K562 (cell line): ENCODE measurements at regions not wholly inside any gene's neighbourhood (a gene's known extent, or its start where the extent isn't known, plus 50 kb on each side); places are given as distances from the start of the nearest gene placed in this dataset.

ENCODE experiments used
- ATAC-seq: fragments of 200-7000 bp; cut with Tn5 transposase; 3 replicates; pipeline ENCODE4 v1.9.1; 2020; ENCODE audit warnings: moderate library complexity
- BruUV-seq: library from RNA; stranded (reverse); fragments of 400-500 nt; replicated peaks from 2 replicates; lab custom pipeline; 2021; lab: Mats Ljungman, UMichigan
- CTCF ChIA-PET: fragments of 300-600 bp; formaldehyde crosslinking; extraction: SDS; loops from one replicate; lab custom pipeline; 2021; ENCODE audit warnings: low intra/inter-chr PET ratio; lab: Yijun Ruan, JAX
- POLR2A ChIA-PET: fragments of 300-600, 350-650 bp; sonication (Branson Sonifier 250); formaldehyde crosslinking; extraction: SDS; loops from one replicate; lab custom pipeline; 2021; ENCODE audit warnings: antibody characterized with exemption, inconsistent platforms; lab: Yijun Ruan, JAX
- DNase-seq, 4 experiments: peaks; one replicate each; pipeline versions ENCODE4 v3.0.0 to v3.0.0-alpha.2; 2011 to 2018; ENCODE audit warnings: low spot score in 3 of 4, mixed read lengths in 3 of 4; ENCODE audit errors: extremely low read depth in 1 of 4
- FAIRE-seq: peaks from 2 replicates; lab custom pipeline; 2011; peaks lifted over from hg19 to GRCh38; lab: Jason Lieb, UNC
- H2AFZ ChIP-seq: 2 replicates; pipeline ENCODE4 v1.6.0; 2011; ENCODE audit warnings: low read depth, low read length, control low read depth, inconsistent platforms
- H3K27ac ChIP-seq: fragments of 200-600 bp; 3 replicates; pipeline ENCODE4 v1.8.0; 2011; ENCODE audit warnings: low read depth, mild to moderate bottlenecking, control low read depth, inconsistent platforms, low read length, moderate library complexity, mixed read lengths; ENCODE audit errors: extremely low read depth
- H3K27me3 ChIP-seq, 2 experiments: fragments of 300-600 bp in 1 of 2; 2 replicates in 1 of 2; 3 replicates in 1 of 2; pipeline versions ENCODE4 v1.6.0 to v1.8.0; 2011; ENCODE audit warnings: inconsistent platforms in 2 of 2, low read length in 2 of 2, mild to moderate bottlenecking in 1 of 2, mixed read lengths in 1 of 2, moderate library complexity in 1 of 2; ENCODE audit not compliant: control insufficient read depth in 2 of 2, insufficient read depth in 2 of 2
- H3K36me3 ChIP-seq: fragments of 300-600 bp; 3 replicates; pipeline ENCODE4 v1.8.0; 2011; ENCODE audit warnings: mild to moderate bottlenecking, low read length, inconsistent platforms; ENCODE audit not compliant: control insufficient read depth, insufficient read depth
- H3K4me1 ChIP-seq, 2 experiments: fragments of 200-600 bp in 1 of 2; replicated peaks in 1 of 2; 2 replicates in 1 of 2; 3 replicates in 1 of 2; pipeline versions ENCODE4 v1.5.1 to v1.8.0; 2011; ENCODE audit warnings: inconsistent platforms in 2 of 2, low read length in 2 of 2, mild to moderate bottlenecking in 1 of 2, mixed read lengths in 1 of 2, moderate library complexity in 1 of 2; ENCODE audit not compliant: control insufficient read depth in 2 of 2, insufficient read depth in 2 of 2
- H3K4me2 ChIP-seq: 2 replicates; pipeline ENCODE4 v1.6.1; 2011; ENCODE audit warnings: low read length, control low read depth, inconsistent platforms, mixed read lengths; ENCODE audit not compliant: insufficient read depth
- H3K4me3 ChIP-seq: fragments of 200-600 bp; sonication (generic), shearing (Covaris generic); 2 replicates; pipeline ENCODE4 v1.5.1; 2016; ENCODE audit warnings: control low read depth, inconsistent platforms
- H3K79me2 ChIP-seq: fragments of 200-600 bp; 3 replicates; pipeline ENCODE4 v1.8.0; 2011; ENCODE audit warnings: low read length, inconsistent platforms; ENCODE audit not compliant: control insufficient read depth, insufficient read depth
- H3K9ac ChIP-seq, 2 experiments: 2 replicates each; pipeline versions ENCODE4 v1.6.0 to v1.6.1; 2011; ENCODE audit warnings: low read depth in 2 of 2, low read length in 2 of 2, control low read depth in 1 of 2, inconsistent platforms in 1 of 2, mild to moderate bottlenecking in 1 of 2, mixed read lengths in 1 of 2; ENCODE audit not compliant: insufficient read depth in 1 of 2
- H3K9me1 ChIP-seq: one replicate; pipeline ENCODE4 v1.6.0; 2011; ENCODE audit warnings: inconsistent platforms, mild to moderate bottlenecking, low read length, moderate library complexity; ENCODE audit not compliant: control insufficient read depth, insufficient read depth
- H3K9me3 ChIP-seq: replicated peaks from 2 replicates; pipeline ENCODE4 v1.5.1; 2011; ENCODE audit warnings: low read depth, low read length, inconsistent platforms; ENCODE audit not compliant: control insufficient read depth, insufficient read depth
- H4K20me1 ChIP-seq: replicated peaks from 2 replicates; pipeline ENCODE4 v1.6.1; 2011; ENCODE audit warnings: low read length, inconsistent platforms, mixed read lengths; ENCODE audit not compliant: control insufficient read depth, insufficient read depth
- ARID1B ChIP-seq: fragments of 450-650 bp; IDR thresholded peaks from 2 replicates; pipeline ENCODE4 v1.6.1; 2016; ENCODE audit warnings: antibody characterized with exemption, mild to moderate bottlenecking, inconsistent platforms
- BCLAF1 ChIP-seq, 2 experiments: fragments of 450-650 bp in 1 of 2; IDR thresholded peaks; 2 replicates each; pipeline ENCODE4 v1.6.1; 2011 to 2017; ENCODE audit warnings: low read depth in 2 of 2, antibody characterized with exemption in 1 of 2, borderline replicate concordance in 1 of 2, low read length in 1 of 2, mild to moderate bottlenecking in 1 of 2, mixed read lengths in 1 of 2; ENCODE audit not compliant: control insufficient read depth in 1 of 2
- CBFA2T2 ChIP-seq: fragments of 450-650 bp; conservative IDR thresholded peaks from 2 replicates; pipeline ENCODE4 v1.6.1; 2017; ENCODE audit warnings: mild to moderate bottlenecking
- CBFA2T3 ChIP-seq: fragments of 450-650 bp; IDR thresholded peaks from 2 replicates; pipeline ENCODE4 v1.6.1; 2017
- CHAMP1 ChIP-seq: fragments of 450-650 bp; IDR thresholded peaks from 2 replicates; pipeline ENCODE4 v1.6.1; 2016; ENCODE audit warnings: mild to moderate bottlenecking
- KDM1A ChIP-seq, 2 experiments: fragments of 450-650 bp; IDR thresholded peaks; 2 replicates each; pipeline ENCODE4 v1.6.1; 2016; ENCODE audit warnings: mild to moderate bottlenecking in 2 of 2
- KLF16 ChIP-seq: IDR thresholded peaks from 2 replicates; pipeline ENCODE4 v1.6.1; 2016; ENCODE audit warnings: antibody characterized with exemption
- MLX ChIP-seq, 2 experiments: fragments of 450-650 bp in 1 of 2; sonication (generic) in 1 of 2; formaldehyde crosslinking; conservative IDR thresholded peaks; 2 replicates each; pipeline versions ENCODE4 v1.4.0 to v1.8.1; 2020 to 2022; ENCODE audit warnings: mild to moderate bottlenecking in 1 of 2, missing genetic modification reagents in 1 of 2
- NFIC ChIP-seq: fragments of 450-650 bp; IDR thresholded peaks from 2 replicates; pipeline ENCODE4 v1.6.1; 2017; ENCODE audit warnings: mild to moderate bottlenecking, inconsistent platforms
- PHF8 ChIP-seq: fragments of 200-600 bp; sonication (generic); IDR thresholded peaks from 2 replicates; pipeline ENCODE4 v1.6.1; 2012; ENCODE audit warnings: mixed run types, mild to moderate bottlenecking, inconsistent platforms, low read length, moderate library complexity, borderline replicate concordance
- POLR2AphosphoS5 ChIP-seq: IDR thresholded peaks from 2 replicates; pipeline ENCODE4 v1.6.1; 2011; ENCODE audit warnings: mild to moderate bottlenecking, low read depth, low read length, moderate library complexity; ENCODE audit not compliant: control insufficient read depth, insufficient read depth
- RBM17 ChIP-seq: fragments of 200-400 bp; formaldehyde crosslinking; IDR thresholded peaks from 2 replicates; pipeline ENCODE4 v1.6.1; 2017; ENCODE audit warnings: low read depth, mild to moderate bottlenecking, low read length, borderline replicate concordance
- SMARCA4 ChIP-seq: fragments of 450-650 bp; IDR thresholded peaks from 2 replicates; pipeline ENCODE4 v1.6.1; 2016
- TAL1 ChIP-seq: fragments of 450-650 bp; IDR thresholded peaks from 2 replicates; pipeline ENCODE4 v1.6.1; 2016; ENCODE audit warnings: mild to moderate bottlenecking
- TEAD4 ChIP-seq, 2 experiments: sonication (generic) in 1 of 2; formaldehyde crosslinking in 1 of 2; IDR thresholded peaks; 2 replicates each; pipeline versions ENCODE4 v1.6.1 to v1.8.0; 2012 to 2022; ENCODE audit warnings: borderline replicate concordance in 1 of 2, inconsistent platforms in 1 of 2, low read length in 1 of 2, mild to moderate bottlenecking in 1 of 2, missing genetic modification reagents in 1 of 2
- WGBS: fragments of 100-300 bp; shearing (Covaris generic); methylation state at CpG from one replicate; pipeline ENCODE4 v1.1.6; 2016; ENCODE audit warnings: low coverage, mixed read lengths; ENCODE audit not compliant: insufficient coverage; ENCODE audit errors: missing lambda C conversion rate; 5-methylcytosine and 5-hydroxymethylcytosine counted together
- in situ Hi-C: fragments of 300-500 bp; cut with MboI; formaldehyde crosslinking; loops from 4 replicates; pipeline ENCODE4 v1.15.0; 2018; ENCODE audit warnings: inconsistent platforms, mixed read lengths
- intact Hi-C: fragments of 100-400 bp; cut with micrococcal nuclease; formaldehyde crosslinking; loops from 2 replicates; pipeline ENCODE4 v1.14.2; 2022

- TF ChIP-seq BCLAF1 (IDR thresholded peaks at IDR 0.05; ENCODE audit: borderline replicate concordance in 1 of 2, control insufficient read depth in 1 of 2, low read depth in 2 of 2, low read length in 1 of 2) (no peak), CBFA2T3 (peak; percentile 54)
Observed at GRCh38 chr6:28675600-28675999, 149.9 kb downstream of the GPX5 start (continued).

GRCh38 chr6:28682542-28682941 lies 156.9 kb downstream of the GPX5 start:
- no TSS peak for BruUV-seq
- intact Hi-C loops (loop anchor here (5.0 to 10.0 kb wide), 3 partner anchors 100 to 325 kb away; no protein-coding TSS in a partner anchor), in situ Hi-C loops (loop anchor here (5.0 kb wide), 2 partner anchors 145 to 190 kb away; no protein-coding TSS in a partner anchor)
- H3K9ac ChIP-seq, result peak overlapping the region in 1 of 2 experiments; percentile 61; a peak in 1 of 4 replicates
- 4% methylated on average over 3 of the region's 3 CpGs for WGBS
- ChIA-PET CTCF (no interaction called here), POLR2A (no interaction called here)
- H4K20me1 ChIP-seq, result no peaks in the 10 kb centered on the region
- peaks cover 0 to 35% of the 10 kb centered on the region in 2 experiments for H3K4me1 ChIP-seq
- no peaks in the 10 kb centered on the region for H3K9me1 ChIP-seq
- no peak for FAIRE-seq
- peak overlapping the region; percentile 43; the same call in 2 of the 3 replicates for H3K27ac ChIP-seq
- ATAC-seq, result peak; percentile 25
- peak overlapping the region; percentile 54; the same call in 1 of the 2 replicates for H3K4me2 ChIP-seq
- peak in 1 of 4 experiments; percentile 83 for DNase-seq
- no peaks in the 10 kb centered on the region for H3K27me3 ChIP-seq
- H2AFZ ChIP-seq, result no peak overlapping the region
- H3K79me2 ChIP-seq, result peaks cover 9% of the 10 kb centered on the region
- no peaks in the 10 kb centered on the region for H3K9me3 ChIP-seq
- H3K4me3 ChIP-seq, result no peak overlapping the region
- H3K36me3 ChIP-seq, result no peaks in the 10 kb centered on the region
- TF ChIP-seq ARID1B (peak; percentile 82), TAL1 (peak; percentile 81), CHAMP1 (0 out of 2 replicates have a peak, but pooled peaks have one; percentile 67), SMARCA4 (peak; percentile 68), TEAD4 (IDR thresholded peaks at IDR 0.05; ENCODE audit: low read length) (peak; percentile 71), TEAD4 (CRISPR knock-in tag; IDR thresholded peaks at IDR 0.05; ENCODE audit: borderline replicate concordance) (no peak), KDM1A (IDR thresholded peaks at IDR 0.05) (peak; percentile 26 to 38; a peak in 1 of 4 replicates), POLR2AphosphoS5 (peak; percentile 64; the same call in 1 of the 2 replicates), CBFA2T2 (peak; percentile 89), RBM17 (no peak), NFIC (peak; percentile 57; the same call in 1 of the 2 replicates), CBFA2T3 (peak; percentile 93), PHF8 (no peak), KLF16 (peak; percentile 62; the same call in 1 of the 2 replicates), MLX (CRISPR knock-in tag; conservative IDR thresholded peaks at IDR 0.05) (no peak)
